CD1c-positive myeloid dendritic cell (primary cell): ENCODE measurements at regions not wholly inside any gene's neighbourhood (a gene's known extent, or its start where the extent isn't known, plus 50 kb on each side); places are given as distances from the start of the nearest gene placed in this dataset.
"Not testable (repeated sequence)": the region's sequence is repeated elsewhere in the genome, so short reads cannot be mapped to it uniquely, and the experiment has no call there.

ENCODE experiments used
- DNase-seq: peaks from one replicate; pipeline ENCODE4 v3.0.0-alpha.2; 2016; ENCODE audit errors: extremely low spot score

DNA sequence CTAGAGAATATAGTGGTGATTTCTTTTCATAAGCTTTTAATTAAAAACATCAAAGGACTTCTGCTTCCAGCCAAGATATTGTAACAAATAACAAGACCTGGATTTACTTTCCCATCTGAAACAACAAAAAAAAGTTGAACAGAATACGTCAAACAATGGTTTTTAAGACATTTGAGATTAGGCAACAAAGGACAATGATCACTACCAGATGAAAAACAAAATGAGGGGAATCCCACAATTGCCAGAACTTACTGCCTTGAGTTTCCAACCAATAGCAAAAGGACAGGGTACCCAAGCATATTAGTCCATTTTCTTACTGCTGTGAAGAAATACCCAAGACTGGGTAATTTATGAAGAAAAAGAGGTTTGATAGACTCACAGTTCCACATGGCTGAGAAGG, 341.4 kb upstream of the INTU start:
- no peak for DNase-seq

DNA sequence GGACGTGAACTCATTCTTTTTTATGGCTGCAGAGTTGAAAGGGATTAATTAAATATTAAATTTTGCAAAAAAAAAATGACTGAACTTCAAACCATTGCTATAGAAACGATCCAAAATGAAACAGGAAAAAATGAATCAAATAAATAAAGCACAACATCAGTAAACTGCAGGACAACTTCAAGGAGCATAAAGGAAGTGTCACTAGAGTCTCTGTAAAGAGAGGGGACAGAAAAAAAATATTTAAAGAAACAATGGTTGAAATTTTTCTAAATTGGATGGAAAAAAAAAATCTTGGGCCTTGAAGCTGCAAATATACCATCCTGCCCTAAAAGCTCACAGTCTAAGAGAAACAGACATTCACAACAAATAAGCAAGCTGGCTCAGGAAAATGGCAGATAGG, 339.3 kb upstream of the INTU start:
- no peak for DNase-seq

DNA sequence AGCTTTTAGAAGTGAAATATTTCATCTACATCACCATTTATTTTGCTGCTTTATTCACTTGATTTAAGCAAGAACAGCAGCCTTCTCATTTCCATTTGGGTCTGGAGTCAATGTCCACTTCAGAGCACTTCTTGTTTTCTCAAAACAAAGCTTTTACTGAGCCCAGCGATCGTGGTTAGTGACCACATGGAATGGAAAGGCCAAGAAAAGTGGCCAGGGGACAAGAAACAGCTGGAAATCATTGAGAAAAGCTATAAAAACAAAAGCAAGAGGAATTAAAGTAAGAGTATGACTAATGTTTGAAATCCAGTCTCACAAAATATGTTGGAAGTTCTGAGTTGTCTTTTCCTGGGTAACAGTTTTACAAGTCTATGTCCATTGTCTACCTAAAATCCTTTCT, 328.4 kb upstream of the INTU start:
- DNase-seq = no peak

DNA sequence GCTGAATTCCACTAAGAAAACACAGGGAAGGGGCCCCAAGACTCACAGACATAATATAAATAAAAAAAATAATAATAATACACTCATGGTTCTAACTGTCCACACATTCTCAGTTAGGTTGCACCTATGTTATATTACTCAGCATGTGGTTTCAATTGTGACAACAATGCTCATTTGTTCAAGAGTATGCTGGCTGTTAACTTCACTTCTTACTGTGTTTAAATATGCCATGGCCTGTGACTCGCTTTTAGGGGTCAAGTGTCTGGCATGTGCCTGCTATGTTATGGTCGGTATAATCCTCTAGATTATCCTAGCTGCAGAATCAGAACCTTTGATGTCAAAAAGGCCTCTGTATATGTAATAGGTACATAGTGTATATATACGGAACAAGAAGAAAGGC, 324.8 kb upstream of the INTU start:
- no peak for DNase-seq

DNA sequence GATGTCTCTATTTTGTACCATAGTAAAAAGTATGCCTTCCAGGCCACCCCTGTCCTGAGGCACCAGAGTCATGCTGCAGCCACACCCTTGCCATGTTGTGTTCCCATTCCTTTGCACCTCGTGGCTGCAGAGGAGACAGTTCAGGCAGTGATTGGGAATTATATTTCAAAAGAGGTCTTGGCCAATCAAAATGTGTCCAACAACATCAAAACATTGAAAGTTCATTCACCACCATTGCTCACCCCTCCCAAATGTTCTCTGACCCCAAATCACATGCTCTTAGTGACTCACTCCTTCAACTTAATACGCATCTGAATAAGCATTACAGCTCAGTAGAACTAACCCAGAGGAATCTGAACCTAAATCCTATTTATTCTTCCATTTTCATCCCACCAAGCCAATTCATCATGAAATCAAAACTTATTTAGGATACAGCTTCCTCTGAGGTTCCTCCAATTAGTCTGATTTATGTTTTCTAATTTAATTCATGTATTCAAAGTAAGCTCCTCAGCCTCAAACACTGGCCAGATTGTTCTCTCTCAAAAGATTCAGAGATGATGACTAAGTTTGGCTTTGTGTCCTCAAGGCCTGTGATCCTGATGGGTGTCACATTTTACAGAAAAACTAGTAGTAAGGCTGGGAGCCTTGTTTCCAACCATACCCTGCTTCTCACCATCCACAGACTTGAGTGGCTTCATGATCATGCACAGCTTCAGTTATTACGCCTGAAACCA, 323.2 kb upstream of the INTU start:
- no peak for DNase-seq

DNA sequence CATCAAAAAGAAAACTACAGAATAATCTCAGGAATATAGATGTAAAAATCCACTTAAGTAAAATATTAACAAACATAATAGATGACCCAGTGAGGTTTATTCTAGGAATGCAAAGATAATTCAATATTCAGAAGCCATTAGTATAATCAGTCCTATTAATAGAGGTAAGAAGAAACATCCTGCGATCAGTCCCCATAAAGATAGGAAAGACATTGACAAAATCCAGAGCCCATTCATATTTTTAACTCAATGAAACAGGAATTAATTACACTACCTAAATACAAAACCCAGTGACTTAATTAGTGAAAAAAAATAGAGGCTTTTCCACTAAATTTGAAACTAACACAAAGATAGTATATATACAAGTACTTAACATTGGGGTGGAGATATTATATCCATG, 321.4 kb upstream of the INTU start:
- DNase-seq = no peak

DNA sequence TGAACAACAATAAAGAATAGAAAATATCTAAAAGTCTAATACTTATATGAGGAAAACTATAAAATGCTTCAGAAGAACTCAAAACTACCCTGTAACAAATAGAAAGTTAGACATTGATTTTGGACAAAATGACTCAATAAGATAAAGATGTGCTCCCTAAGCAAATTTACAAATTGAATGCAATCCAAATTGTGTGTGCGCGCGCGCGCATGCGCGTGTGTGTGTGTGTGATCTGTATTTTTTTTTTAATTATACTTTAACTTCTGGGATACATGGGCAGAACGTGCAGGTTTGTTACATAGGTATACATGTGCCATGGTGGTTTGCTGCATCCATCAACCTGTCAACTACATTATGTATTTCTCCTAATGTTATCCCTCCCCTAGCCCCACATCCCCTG, 320.8 kb upstream of the INTU start:
- no peak for DNase-seq

DNA sequence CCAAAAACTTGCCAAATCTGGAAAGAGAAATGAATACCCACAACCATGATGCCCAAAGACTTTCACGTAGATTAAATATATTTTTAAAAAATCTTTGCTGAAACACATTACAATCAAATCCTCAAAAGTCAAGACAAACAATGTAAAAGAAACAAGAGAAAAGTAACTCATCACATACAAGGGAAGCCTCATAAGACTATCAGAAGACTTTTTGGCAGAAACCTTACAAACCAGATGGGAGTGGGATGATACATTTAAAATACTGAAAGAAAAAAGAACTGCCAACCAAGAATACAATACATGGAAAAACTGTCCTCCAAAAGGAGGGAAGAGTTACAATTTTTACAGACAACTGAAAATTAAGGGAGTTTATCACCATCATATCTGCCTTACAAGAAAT, 319.0 kb upstream of the INTU start:
- DNase-seq = no peak

DNA sequence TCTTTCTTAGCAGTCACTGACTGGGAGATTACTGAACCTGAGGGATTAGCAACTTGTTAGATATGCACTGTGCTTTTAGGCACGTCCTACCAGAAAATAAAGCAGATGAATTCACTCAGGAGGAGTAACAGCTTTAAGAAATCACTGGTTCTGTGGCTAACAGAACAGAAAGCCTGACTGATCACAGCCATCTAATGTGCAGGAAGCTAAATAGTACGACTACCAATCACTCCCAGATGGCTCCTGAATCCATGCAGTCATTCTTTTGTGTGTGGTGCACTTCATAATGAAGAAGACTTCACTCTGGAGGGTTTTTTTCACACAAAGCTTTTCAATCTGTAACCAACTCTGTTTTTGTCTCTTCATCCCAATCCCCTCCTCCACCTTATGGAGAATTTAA, 305.3 kb upstream of the INTU start:
- DNase-seq = no peak

DNA sequence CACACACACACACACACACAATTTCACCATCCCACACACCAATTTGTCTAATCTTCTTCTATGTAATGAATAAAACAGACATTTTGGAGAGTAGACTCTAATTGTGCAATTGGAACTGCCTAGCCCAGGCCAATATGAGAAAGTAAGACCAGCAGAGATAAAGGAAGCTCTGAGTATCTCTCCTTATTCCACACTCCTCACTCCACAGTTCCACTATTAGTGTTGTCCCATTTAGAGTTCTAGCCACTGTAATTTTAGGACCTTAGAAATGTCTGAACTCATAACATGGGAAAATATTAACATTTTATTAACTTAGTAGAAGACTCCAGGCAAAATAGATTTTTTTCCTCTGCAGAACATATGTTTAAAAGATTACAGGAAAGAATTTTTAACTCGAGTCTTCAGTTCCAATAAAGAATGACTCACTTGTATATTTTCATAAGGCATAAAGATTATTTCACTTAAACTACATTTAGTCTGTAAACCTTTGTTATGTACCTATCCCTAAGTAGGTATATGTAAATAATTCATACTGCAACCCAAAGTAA, 297.6 kb upstream of the INTU start:
- DNase-seq = no peak

DNA sequence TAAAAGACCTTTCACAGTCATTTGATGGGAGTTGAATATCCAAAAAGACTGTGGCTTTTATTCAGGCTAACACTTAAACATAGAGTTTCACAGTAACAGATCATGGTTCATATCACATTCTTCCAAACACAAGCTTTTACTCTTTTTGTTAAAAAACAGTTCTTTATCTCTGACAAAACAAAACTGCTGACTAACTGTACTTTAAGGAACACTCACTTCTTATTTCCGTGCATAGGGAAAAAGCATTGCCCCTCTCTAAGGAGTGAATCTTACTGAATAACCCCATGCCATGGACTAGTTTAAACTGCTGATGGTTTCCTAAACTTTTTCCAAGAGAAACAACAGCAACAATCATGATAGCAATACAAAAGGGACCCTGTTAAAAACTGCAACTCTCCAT, 297.0 kb upstream of the INTU start:
- DNase-seq = no peak

DNA sequence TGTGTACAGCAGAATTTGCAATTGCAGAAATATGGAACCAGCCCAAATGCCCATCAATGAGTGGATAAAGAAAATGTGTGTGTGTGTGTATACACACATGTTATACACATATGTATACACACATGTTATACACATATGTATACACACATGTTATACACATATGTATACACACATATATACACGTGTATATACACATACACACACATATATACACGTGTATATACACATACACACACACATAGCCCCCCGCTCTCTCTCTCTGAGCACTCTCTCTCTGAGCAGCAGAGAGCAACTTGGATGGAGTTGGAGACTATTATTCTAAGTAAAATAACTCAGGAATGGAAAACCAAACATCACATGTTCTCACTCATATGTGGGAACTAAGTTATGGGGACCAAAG, 289.6 kb upstream of the INTU start:
- DNase-seq = not testable (repeated sequence)

DNA sequence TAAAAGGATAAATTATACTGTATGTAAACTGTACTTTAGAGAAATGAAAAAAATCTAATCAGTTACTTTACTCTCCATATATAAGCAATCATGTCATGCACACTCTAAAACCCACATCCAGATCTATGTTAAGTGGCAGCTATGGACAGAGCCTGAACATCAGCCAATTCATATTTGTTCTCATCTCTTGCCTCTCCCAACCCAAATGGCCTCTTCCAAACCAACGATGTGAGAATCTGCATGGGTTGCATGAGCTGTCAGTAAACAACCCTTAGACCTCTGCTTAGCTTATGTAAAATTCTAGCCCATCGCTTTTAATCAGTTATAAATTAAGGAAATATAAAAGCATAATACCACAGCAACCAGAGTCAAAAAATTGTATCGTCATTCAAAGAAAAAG, 288.7 kb upstream of the INTU start:
- DNase-seq = no peak

DNA sequence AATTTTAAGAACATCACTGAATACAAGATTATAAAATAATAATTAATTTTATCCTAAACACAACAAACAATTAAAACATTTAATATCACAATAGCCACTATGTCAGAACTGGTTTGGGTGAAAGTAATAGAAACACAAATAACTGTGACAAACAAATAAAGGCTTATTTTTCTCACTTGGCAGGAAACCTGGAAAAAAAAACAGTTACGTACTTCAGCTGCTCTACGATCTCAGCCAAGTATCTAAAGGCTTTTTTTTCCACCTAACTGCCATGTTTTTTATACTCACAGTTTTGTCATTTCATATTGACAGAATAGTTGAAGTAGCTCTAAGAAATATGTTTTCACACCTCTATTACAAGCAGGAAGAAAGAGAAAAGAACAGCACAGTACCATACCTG, 284.8 kb upstream of the INTU start:
- DNase-seq = no peak

DNA sequence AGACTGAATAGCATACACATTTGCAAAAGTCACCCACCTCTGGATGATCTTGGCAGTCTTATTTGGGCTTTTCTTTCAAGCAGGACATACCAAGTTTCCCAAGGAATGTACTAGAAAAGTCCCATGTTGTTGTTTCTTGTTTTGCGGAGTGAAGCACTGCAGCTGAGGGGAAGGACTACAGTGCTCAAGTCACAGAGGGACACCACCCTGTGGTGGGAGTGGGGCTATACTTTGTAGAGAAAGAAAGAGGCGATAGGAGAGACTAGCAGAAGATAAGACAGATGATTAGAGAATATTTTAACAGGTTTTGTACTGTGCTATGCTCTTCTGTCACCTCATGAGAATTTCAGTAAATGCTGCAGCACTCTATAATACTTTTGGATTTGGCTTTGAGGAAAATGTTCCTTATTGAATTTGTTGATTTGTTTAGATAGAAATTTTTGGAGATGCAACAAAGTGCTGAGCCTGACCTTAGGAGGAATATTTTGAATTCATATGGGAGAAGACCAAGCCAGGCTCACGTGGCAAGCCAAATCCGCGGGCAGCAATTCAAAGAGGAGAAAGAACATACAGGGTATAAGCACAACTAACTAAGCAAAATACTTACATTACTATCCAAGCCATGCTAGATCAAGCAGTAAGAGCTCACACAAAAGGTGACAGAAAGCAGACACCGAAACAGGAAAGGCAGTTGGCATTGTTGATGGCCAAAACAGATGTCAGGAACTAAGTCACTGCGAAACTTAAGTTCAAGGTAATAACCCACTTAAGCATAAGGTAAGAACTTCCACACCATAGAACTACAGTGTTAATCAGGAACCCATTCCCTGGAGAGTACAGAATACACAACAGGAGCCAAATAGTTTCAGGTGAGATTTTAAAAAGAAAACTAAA, 280.3 kb upstream of the INTU start:
- DNase-seq = no peak

DNA sequence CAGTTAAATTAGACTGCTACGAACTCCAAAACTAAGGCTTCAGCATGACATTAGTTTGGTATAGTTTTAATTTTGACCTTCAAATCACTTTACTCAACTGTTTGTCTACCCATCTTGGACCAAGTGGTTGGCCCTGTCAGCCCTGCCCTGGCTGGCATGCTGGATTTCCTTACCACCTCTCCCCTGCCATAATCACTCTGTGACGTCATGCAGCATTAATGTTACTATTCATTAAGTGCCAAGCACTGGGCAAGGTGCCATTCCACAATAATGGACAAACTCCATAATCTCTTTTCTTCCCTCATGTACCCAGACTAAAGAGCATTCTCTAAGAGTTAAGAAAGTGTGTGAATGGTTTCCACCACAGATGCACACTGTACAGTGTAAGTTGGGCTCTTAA, 277.0 kb upstream of the INTU start:
- DNase-seq = no peak

DNA sequence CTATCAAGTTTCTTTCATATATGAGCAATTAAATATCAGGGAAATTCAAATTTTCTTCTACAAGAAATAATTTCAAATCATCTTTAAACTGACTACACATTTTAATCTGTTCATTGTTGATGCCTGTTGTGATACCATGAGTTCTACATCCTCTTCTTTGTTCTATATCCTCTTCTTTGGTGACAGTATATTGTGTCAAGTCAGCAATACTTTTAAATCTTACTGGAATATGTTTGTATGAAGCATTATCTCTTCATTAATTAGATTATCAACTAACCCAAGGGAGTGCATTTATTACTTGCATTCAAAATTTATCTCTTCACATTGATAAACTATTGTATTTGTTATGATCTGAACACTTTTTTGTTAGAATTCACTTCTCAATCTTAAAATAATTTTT, 275.0 kb upstream of the INTU start:
- DNase-seq = no peak

DNA sequence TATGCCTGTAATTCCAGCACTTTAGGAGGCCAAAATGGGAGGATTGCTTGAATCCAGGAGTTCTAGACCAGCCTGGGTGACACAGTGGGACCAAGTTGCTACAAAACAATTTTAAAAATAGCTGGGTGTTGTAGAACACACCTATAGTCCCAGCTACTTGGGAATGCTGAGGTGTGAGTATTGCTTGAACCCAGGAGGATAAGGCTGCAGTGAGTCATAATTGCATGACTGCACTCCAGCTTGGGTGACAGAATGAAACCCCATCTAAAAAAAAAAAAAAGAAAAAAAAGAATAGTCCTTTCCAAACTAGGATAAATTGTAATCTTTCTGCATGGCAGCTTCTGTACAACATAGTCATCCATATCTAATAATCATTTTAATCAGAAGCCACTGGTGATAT, 270.1 kb upstream of the INTU start:
- DNase-seq = no peak

DNA sequence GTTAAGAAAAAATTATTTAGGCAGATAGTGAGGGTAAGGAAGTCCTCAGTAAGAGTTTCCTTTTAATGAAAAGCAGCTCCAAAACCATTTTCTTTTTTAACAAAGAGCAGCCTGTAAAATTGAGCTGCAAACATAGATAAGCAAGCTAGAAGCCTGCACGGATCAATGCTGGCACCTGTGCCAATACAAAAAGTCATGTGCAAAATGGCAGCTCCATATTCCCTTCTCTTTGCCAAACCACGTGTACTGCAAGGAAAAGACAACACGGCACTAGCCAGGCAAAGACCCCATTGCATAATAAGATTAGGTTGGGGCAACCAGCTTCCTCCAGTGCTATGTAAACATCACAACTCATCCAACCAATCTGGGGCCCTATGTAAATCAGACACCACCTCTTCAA, 268.4 kb upstream of the INTU start:
- no peak for DNase-seq

DNA sequence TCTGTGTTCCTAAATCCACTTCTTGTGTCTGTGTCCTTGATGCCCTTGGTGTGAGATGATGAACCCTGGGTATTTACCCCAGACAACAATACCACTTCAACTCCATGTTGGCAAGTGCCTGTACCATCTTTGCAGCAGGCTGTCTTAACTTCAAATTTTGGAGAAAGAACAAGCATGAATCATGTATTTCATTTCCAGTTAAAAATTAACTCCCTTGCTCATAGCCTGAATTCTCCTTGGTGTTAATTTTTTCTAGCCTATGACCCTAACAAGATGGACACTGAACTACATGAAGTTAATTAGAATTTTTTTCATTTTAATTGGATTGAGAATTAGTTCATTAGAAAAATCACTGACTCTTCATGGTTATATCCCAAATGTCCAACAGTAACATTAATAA, 267.8 kb upstream of the INTU start:
- no peak for DNase-seq

DNA sequence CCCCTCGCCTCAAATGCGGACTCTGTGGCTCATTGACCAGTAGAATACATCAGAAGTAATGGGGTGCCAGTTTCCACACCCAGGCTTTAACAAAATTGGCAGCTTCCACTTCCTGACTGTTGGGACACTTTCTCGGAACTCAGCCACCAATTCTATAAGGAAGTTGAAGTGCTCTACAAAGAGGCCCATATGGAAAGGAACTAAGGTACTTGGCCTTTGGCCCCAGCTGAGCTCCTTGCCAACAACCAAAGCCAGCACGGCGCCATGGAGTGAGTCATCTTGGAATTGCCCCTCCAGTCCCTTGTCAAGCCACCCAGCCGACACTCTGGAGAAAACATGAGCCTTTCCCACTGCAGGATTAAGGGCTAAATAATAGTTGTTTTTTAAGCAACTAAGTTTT, 262.2 kb upstream of the INTU start:
- no peak for DNase-seq

DNA sequence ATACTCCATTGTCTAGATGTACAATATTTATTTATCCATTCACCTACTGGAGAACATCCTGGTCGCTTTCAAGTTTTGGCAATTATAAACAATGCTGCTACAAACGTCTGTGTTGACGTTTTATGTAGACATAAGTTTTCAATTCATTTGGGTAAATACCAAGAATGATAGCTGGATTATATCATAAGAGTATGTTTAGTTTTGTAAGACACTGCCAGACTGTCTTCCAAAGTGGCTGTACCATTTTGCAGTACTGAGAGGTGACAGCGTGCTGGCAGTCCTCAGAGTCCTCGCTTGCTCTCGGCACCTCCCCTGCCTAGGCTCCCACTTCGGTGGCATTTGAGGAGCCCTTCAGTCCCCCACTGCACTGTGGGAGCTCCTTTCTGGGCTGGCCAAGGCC, 253.3 kb upstream of the INTU start:
- DNase-seq = no peak

DNA sequence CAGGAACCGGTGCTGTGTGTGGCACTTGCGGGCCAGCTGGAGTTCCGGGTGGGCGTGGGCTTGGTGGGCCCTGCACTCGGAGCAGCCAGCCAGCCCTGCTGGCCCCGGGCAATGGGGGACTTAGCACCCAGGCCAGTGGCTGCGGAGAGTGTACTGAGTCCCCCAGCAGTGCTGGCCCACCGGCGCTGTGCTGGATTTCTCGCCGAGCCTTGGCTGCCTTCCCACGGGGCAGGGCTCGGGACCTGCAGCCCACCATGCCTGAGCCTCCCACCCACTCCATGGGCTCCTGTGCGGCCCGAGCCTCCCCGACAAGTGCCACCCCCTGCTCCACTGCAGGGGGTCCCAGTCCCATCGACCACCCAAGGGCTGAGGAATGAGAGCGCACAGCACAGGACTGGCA, 252.8 kb upstream of the INTU start:
- DNase-seq = not testable (repeated sequence)
